IPS DF 6.9 (cell line): ENCODE measurements at regions not wholly inside any gene's neighbourhood (a gene's known extent, or its start where the extent isn't known, plus 50 kb on each side); places are given as distances from the start of the nearest gene placed in this dataset.

Experiments
- DNase-seq: peaks from one replicate; pipeline ENCODE4 v3.0.0-alpha.2; 2013; ENCODE audit warnings: low read depth, low spot score
- H3K27ac ChIP-seq: one replicate; pipeline ENCODE4 v1.5.1; 2013; ENCODE audit warnings: low read length, control low read depth
- H3K27me3 ChIP-seq: 2 replicates; pipeline ENCODE4 v1.6.1; 2013; ENCODE audit warnings: mild to moderate bottlenecking, low read length; ENCODE audit not compliant: control insufficient read depth, insufficient read depth
- H3K36me3 ChIP-seq: 2 replicates; pipeline ENCODE4 v1.6.1; 2013; ENCODE audit warnings: low read length; ENCODE audit not compliant: control insufficient read depth, insufficient read depth
- H3K4me1 ChIP-seq: 2 replicates; pipeline ENCODE4 v1.6.1; 2013; ENCODE audit warnings: low read length; ENCODE audit not compliant: control insufficient read depth, insufficient read depth
- H3K4me3 ChIP-seq: 2 replicates; pipeline ENCODE4 v1.5.1; 2013; ENCODE audit warnings: mild to moderate bottlenecking, low read length
- H3K9me3 ChIP-seq: 2 replicates; pipeline ENCODE4 v1.6.1; 2013; ENCODE audit warnings: low read length, inconsistent platforms; ENCODE audit not compliant: control insufficient read depth, insufficient read depth
- WGBS: extraction: QIAGEN DNeasy Blood & Tissue Kit; methylation state at CpG from one replicate; pipeline ENCODE4 v1.1.7; 2013; ENCODE audit warnings: mixed read lengths, missing lambda C conversion rate; ENCODE audit not compliant: insufficient read length, insufficient coverage; 5-methylcytosine and 5-hydroxymethylcytosine counted together

DNA sequence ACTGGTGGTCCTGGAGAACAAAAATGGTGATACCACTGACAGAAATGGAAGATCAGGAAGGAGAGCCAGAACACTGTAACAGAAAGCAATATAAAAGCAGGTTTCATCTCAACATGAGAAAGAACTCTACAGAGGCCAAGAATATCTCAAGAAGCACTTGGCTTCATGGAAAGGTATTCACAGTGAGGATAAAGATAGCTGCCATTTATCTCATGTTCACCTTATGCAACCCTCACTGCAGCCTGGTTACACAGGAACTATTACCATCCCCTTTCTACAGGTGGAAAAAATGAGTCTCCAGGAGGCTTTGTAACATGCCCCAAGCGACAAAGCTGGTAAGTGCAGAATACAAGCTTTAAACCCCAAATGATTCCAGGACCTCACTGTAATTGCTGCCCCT is 606.1 kb upstream of the CADM1 start:
- Histone ChIP-seq H3K4me3 (no peak overlapping the region), H3K9me3 (peaks cover 1% of the 10 kb centered on the region; the same call in 1 of the 2 replicates), H3K27me3 (peaks cover 30% of the 10 kb centered on the region), H3K4me1 (no peaks in the 10 kb centered on the region), H3K36me3 (no peaks in the 10 kb centered on the region), H3K27ac (no peak overlapping the region)
- DNase-seq: no peak
- no CpG with 5 or more reads among the region's 1 CpG for WGBS

DNA sequence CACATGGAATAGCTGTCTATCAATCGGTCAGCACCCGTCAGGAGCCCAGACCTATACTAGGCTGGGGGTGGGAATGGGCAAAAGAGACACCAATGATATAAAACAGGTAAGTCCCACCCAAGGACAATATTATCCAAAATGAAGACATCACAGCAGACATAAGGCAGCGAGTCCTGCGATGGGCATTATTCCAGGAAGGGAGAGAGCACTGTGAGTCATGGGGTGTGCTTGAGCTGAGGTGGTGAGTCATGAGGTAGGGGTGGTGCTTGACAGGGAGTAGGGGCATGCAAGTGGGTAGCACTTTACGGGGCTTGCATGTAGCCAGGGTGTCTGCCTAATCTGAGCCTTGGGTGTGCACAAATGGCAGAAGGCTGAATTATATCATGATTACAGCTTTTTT is 605.0 kb upstream of the CADM1 start:
- Histone ChIP-seq H3K27ac (no peak overlapping the region), H3K4me3 (no peak overlapping the region), H3K27me3 (peaks cover 34% of the 10 kb centered on the region), H3K9me3 (peaks cover 1% of the 10 kb centered on the region; the same call in 1 of the 2 replicates), H3K4me1 (0 out of 2 replicates have a peak, but pooled peaks cover 1% of the 10 kb centered on the region), H3K36me3 (no peaks in the 10 kb centered on the region)
- DNase-seq: no peak
- WGBS: no CpG with 5 or more reads among the region's 5 CpGs

- Histone ChIP-seq H3K9me3 (no peaks in the 10 kb centered on the region), H3K4me1 (0 out of 2 replicates have a peak, but pooled peaks cover 1% of the 10 kb centered on the region), H3K27me3 (peaks cover 34% of the 10 kb centered on the region), H3K36me3 (no peaks in the 10 kb centered on the region), H3K4me3 (no peak overlapping the region), H3K27ac (no peak overlapping the region)
- no peak for DNase-seq
- no CpG with 5 or more reads among the region's 2 CpGs for WGBS
These were observed 603.9 kb upstream of the CADM1 start for GRCh38 chr11:116108161-116108560.

DNA sequence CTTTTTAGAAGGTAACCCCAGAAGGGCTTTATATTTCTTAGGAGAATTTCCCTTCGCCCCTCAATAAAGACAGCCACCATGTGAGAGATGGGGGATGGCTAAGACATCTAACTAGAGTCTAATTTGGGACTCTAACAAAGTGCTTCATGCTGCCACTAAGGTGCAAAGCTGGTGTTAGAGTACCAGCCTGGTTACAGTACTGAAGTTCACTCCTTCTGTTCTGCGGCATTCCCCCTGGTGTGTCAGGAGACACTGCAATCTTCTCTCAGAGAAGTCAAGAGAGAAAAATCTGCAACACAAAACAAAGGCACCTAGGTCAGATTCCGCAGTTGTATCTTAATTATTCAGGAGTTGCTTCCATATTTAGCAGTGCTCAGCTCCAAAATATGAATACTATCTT is 603.0 kb upstream of the CADM1 start:
- peaks cover 34% of the 10 kb centered on the region for H3K27me3 ChIP-seq
- H3K36me3 ChIP-seq: no peaks in the 10 kb centered on the region
- 0 out of 2 replicates have a peak, but pooled peaks cover 1% of the 10 kb centered on the region for H3K4me1 ChIP-seq
- DNase-seq: peak; percentile 11
- no peak overlapping the region for H3K27ac ChIP-seq
- no peak overlapping the region for H3K4me3 ChIP-seq
- WGBS: no CpG with 5 or more reads among the region's 3 CpGs
- H3K9me3 ChIP-seq: no peaks in the 10 kb centered on the region

- no CpG with 5 or more reads among the region's 4 CpGs for WGBS
- Histone ChIP-seq H3K27me3 (peaks cover 29% of the 10 kb centered on the region), H3K27ac (no peak overlapping the region), H3K9me3 (no peaks in the 10 kb centered on the region), H3K4me1 (0 out of 2 replicates have a peak, but pooled peaks cover 1% of the 10 kb centered on the region), H3K36me3 (no peaks in the 10 kb centered on the region), H3K4me3 (no peak overlapping the region)
- no peak for DNase-seq
These were observed 600.4 kb upstream of the CADM1 start for GRCh38 chr11:116104498-116105174.

DNA sequence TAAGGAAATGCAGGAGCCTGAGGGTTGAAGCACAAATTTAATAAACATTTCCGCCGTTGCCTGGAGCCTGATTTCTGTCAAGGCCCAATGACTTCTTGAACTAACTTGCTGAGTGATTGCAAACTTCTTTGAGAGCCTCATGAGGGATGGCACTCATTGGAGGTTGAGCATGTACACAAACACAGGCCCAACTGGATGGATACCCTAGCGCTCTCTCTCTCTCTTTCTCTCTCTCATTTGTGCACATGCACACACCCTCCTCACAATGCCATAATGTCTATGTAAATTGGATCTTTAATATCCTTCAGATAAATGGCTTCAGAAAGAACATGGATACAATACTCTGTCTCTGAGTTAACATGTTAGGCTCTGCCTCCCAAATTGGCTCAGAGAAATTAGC is 597.7 kb upstream of the CADM1 start:
- Histone ChIP-seq H3K9me3 (no peaks in the 10 kb centered on the region), H3K27ac (no peak overlapping the region), H3K4me1 (0 out of 2 replicates have a peak, but pooled peaks cover 1% of the 10 kb centered on the region), H3K27me3 (peaks cover 10% of the 10 kb centered on the region; the same call in 1 of the 2 replicates), H3K4me3 (no peak overlapping the region), H3K36me3 (no peaks in the 10 kb centered on the region)
- no CpG with 5 or more reads among the region's 3 CpGs for WGBS
- no peak for DNase-seq

DNA sequence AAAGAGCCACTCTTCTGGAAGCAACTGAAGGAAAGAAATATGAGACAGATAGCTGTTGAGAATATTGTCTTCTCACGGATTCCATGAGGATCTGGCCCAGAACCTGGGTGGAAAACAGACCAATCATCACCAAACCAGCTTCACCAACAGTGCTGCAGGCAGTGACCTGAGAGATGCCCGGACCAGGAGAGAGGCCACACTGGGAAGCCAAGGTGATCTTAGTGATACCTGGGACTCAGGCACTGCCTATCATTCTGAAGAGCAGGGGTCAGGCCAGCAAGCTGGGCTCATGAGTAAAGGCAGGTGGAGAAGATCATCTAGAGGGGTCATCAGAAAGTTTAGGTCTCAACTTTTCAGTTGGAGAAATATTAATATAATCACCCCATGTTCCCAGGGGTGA is 595.8 kb upstream of the CADM1 start:
- DNase-seq: no peak
- no peak overlapping the region for H3K27ac ChIP-seq
- H3K4me1 ChIP-seq: 0 out of 2 replicates have a peak, but pooled peaks cover 1% of the 10 kb centered on the region
- no peaks in the 10 kb centered on the region for H3K36me3 ChIP-seq
- H3K4me3 ChIP-seq: no peak overlapping the region
- no peaks in the 10 kb centered on the region for H3K9me3 ChIP-seq
- H3K27me3 ChIP-seq: peaks cover 2% of the 10 kb centered on the region; the same call in 1 of the 2 replicates
- WGBS: no CpG with 5 or more reads among the region's 2 CpGs

DNA sequence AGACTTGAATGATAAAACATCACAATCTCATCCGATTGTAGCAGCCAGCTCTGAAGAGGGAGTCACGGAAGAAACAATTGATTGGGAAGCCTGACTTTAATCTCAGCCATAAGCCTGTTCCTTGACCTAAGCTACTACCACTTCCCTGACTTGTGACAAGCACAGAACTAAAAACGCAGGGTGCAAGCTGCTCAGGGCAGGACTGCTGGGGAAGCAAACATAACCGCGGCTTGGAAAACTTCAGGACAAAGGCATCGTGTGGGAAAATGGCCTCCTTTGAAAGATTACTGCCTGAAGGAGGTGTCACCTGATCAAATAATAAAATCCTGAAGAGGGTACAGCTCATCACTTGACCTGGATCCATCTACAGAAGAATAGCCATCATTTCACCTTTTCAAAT is 595.3 kb upstream of the CADM1 start:
- Histone ChIP-seq H3K4me1 (no peaks in the 10 kb centered on the region), H3K27ac (no peak overlapping the region), H3K36me3 (no peaks in the 10 kb centered on the region), H3K27me3 (peaks cover under 1% of the 10 kb centered on the region; the same call in 1 of the 2 replicates), H3K4me3 (no peak overlapping the region), H3K9me3 (no peaks in the 10 kb centered on the region)
- no peak for DNase-seq
- no CpG with 5 or more reads among the region's 6 CpGs for WGBS

DNA sequence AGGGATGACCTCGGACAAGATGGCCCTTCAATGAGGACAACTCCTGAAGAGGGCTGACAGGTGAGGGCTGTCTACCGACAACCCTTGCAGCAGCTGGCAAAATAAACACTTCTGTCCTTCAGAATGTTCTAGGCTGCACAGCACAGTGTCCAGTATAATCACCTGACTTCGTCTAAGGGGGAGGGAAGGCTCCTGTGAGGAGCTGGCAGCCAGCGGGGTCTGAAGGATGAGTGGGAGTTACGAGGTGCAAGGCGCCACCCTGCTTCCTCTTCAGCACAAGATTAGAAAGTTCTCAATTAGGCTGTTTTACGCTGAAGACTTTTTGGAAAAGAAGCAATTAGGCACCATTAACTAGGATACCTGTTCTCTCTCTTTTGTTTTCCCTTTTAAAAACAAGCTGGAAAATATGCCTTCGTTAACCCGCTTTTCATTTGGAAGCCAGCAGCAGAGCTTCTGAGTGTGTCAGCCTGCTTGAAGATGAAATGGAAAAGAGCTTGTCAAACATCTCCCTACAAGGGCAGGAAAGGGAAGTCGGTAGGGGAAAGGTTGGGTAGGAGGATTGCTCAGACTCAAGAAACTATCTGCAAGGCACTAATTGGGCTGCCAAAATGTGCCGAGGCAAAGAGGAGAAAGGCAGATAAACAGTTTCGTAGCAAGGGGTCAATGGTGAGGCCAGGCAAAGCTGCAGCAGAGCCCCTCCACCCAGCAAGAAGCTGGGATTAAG is 592.2 kb upstream of the CADM1 start:
- no peak for DNase-seq
- Histone ChIP-seq H3K9me3 (no peaks in the 10 kb centered on the region), H3K27me3 (no peaks in the 10 kb centered on the region), H3K36me3 (no peaks in the 10 kb centered on the region), H3K4me3 (no peak overlapping the region), H3K27ac (no peak overlapping the region), H3K4me1 (no peaks in the 10 kb centered on the region)
- no CpG with 5 or more reads among the region's 12 CpGs for WGBS

GRCh38 chr11:116093481-116094270 is 589.5 kb upstream of the CADM1 start:
- no peak overlapping the region for H3K4me3 ChIP-seq
- DNase-seq: no peak
- H3K36me3 ChIP-seq: no peaks in the 10 kb centered on the region
- no peaks in the 10 kb centered on the region for H3K27me3 ChIP-seq
- no peaks in the 10 kb centered on the region for H3K4me1 ChIP-seq
- no CpG with 5 or more reads among the region's 2 CpGs for WGBS
- H3K27ac ChIP-seq: no peak overlapping the region
- no peaks in the 10 kb centered on the region for H3K9me3 ChIP-seq
